ENCODE measurements at regions not wholly inside any gene's neighbourhood (a gene's known extent, or its start where the extent isn't known, plus 50 kb on each side); places are given as distances from the start of the nearest gene placed in this dataset.

GRCh38 chr5:144742361-144742760, 571.7 kb downstream of the KCTD16 start:
- ATAC-seq (replicated peaks), result no peak
- Mint-ChIP-seq H3K27ac (no peak overlapping the region), H3K27me3 (peaks cover 0 to 9% of the 10 kb centered on the region in 2 donors), H3K36me3 (peaks cover 0 to 3% of the 10 kb centered on the region in 2 donors), H3K9me3 (peaks cover 8 to 12% of the 10 kb centered on the region in 2 donors), H3K4me3 (no peak overlapping the region), H3K4me1 (no peaks in the 10 kb centered on the region)
- no peak for DNase-seq

GRCh38 chr5:144731786-144732185, 561.1 kb downstream of the KCTD16 start:
- Mint-ChIP-seq H3K27me3 (peaks cover 20 to 44% of the 10 kb centered on the region in 2 donors), H3K4me3 (no peak overlapping the region), H3K9me3 (peaks cover 30 to 42% of the 10 kb centered on the region in 2 donors), H3K36me3 (peaks cover 3 to 10% of the 10 kb centered on the region in 2 donors), H3K4me1 (no peaks in the 10 kb centered on the region), H3K27ac (no peak overlapping the region)
- ATAC-seq (replicated peaks), result no peak
- no peak for DNase-seq

DNA sequence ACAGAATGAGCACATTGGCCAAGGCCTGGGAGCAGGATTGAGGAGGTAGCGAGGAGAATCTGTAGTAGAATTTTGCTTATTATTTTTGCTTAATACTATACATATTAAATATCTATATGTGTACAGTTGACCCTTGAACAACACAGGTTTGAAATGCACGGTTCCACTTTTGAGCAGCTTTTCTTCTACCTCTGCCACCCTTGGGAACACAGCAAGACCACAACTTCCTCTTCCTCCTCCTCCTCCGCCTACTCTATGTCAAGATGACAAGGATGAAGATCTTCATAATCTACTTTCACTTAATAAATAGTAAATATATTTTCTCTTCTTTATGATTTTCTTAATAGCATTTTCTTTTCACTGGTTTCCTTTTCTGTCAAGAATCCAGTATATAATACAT, 541.4 kb downstream of the KCTD16 start:
- peaks cover 22 to 42% of the 10 kb centered on the region in 2 donors for H3K4me1 Mint-ChIP-seq
- DNase-seq (peak; percentile 55), ATAC-seq (replicated peaks) (peak; percentile 74 to 76)
- H3K27me3 Mint-ChIP-seq, result no peaks in the 10 kb centered on the region
- peaks cover 3% of the 10 kb centered on the region in 2 donors for H3K9me3 Mint-ChIP-seq
- H3K36me3 Mint-ChIP-seq, result peaks cover 4 to 7% of the 10 kb centered on the region in 2 donors
- H3K4me3 Mint-ChIP-seq, result peak overlapping the region; percentile 12 to 34
- H3K27ac Mint-ChIP-seq, result no peak overlapping the region

DNA sequence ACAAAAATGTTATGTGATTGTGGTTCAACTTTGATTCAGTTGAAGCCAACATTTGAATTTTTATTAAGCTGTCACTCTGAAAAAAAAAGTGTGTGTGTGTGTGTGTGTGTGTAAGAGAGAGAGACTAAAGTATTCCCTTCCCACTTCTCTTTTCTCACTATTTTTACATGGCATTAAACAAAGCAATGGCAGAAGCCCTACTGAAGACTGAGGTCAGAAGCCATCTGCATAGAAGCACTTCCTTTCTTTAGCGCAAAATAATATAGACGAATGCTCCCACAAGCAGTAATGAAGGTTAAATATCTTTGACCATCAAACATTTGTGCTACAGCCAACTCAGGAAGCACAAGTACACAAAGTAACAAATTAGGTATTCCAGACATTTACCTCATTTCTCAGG, 540.5 kb downstream of the KCTD16 start:
- peaks cover 22 to 42% of the 10 kb centered on the region in 2 donors for H3K4me1 Mint-ChIP-seq
- peaks cover 4 to 7% of the 10 kb centered on the region in 2 donors for H3K36me3 Mint-ChIP-seq
- peak overlapping the region; percentile 81 for H3K27ac Mint-ChIP-seq
- peak overlapping the region; percentile 56 to 71 for H3K4me3 Mint-ChIP-seq
- peaks cover 3% of the 10 kb centered on the region in 2 donors for H3K9me3 Mint-ChIP-seq
- ATAC-seq (replicated peaks) (peak; percentile 57 to 59), DNase-seq (no peak)
- H3K27me3 Mint-ChIP-seq, result no peaks in the 10 kb centered on the region

GRCh38 chr5:144710637-144711036, 540.0 kb downstream of the KCTD16 start:
- Mint-ChIP-seq H3K27me3 (no peaks in the 10 kb centered on the region), H3K4me3 (peak overlapping the region; percentile 56 to 71), H3K36me3 (peaks cover 4 to 7% of the 10 kb centered on the region in 2 donors), H3K27ac (peak overlapping the region; percentile 81), H3K9me3 (peaks cover 3% of the 10 kb centered on the region in 2 donors), H3K4me1 (peaks cover 22 to 42% of the 10 kb centered on the region in 2 donors)
- DNase-seq (peak; percentile 23), ATAC-seq (replicated peaks) (peak; percentile 92 to 94)

- DNase-seq (no peak), ATAC-seq (replicated peaks) (no peak)
- peaks cover 0 to under 1% of the 10 kb centered on the region in 2 donors for H3K4me1 Mint-ChIP-seq
- H3K9me3 Mint-ChIP-seq, result no peaks in the 10 kb centered on the region
- peaks cover 16 to 33% of the 10 kb centered on the region in 2 donors for H3K27me3 Mint-ChIP-seq
- H3K27ac Mint-ChIP-seq, result no peak overlapping the region
- no peak overlapping the region for H3K4me3 Mint-ChIP-seq
- H3K36me3 Mint-ChIP-seq, result peaks cover 0 to 3% of the 10 kb centered on the region in 2 donors
Measured at GRCh38 chr5:144703776-144704175, 533.1 kb downstream of the KCTD16 start.

DNA sequence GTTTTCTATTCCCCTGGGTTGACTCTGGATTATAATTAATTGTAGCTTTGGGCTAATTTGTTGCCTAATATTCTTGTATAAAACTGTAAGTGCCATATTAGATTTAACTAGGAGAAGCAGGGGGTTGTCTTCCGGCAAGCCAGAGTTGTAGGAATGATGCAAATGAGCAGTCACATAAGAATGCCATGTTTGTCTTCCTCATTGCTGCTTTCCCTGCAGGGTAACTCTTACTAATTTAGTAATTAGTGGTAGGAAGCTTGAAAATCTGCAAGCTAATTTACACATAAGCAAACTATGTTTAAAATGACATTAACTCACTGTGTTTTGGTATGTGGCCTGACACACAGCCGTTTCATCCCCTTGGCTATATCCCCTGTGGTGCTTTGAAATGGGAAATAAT, 527.8 kb downstream of the KCTD16 start:
- Mint-ChIP-seq H3K4me1 (no peaks in the 10 kb centered on the region), H3K27ac (no peak overlapping the region), H3K36me3 (peaks cover 0 to 2% of the 10 kb centered on the region in 2 donors), H3K4me3 (no peak overlapping the region), H3K27me3 (peaks cover 16 to 33% of the 10 kb centered on the region in 2 donors), H3K9me3 (no peaks in the 10 kb centered on the region)
- DNase-seq, result no peak
- no peak for ATAC-seq (replicated peaks)

GRCh38 chr5:144697847-144698262, 527.2 kb downstream of the KCTD16 start:
- H3K36me3 Mint-ChIP-seq, result peaks cover 0 to 2% of the 10 kb centered on the region in 2 donors
- H3K27ac Mint-ChIP-seq, result no peak overlapping the region
- H3K27me3 Mint-ChIP-seq, result peaks cover 16 to 36% of the 10 kb centered on the region in 2 donors
- H3K4me3 Mint-ChIP-seq, result no peak overlapping the region
- ATAC-seq (replicated peaks) (no peak), DNase-seq (no peak)
- H3K4me1 Mint-ChIP-seq, result no peaks in the 10 kb centered on the region
- H3K9me3 Mint-ChIP-seq, result no peaks in the 10 kb centered on the region

GRCh38 chr5:144691936-144692335, 521.3 kb downstream of the KCTD16 start:
- DNase-seq (no peak), ATAC-seq (replicated peaks) (no peak)
- Mint-ChIP-seq H3K36me3 (no peaks in the 10 kb centered on the region), H3K4me1 (no peaks in the 10 kb centered on the region), H3K27me3 (peaks cover 7 to 14% of the 10 kb centered on the region in 2 donors), H3K4me3 (no peak overlapping the region), H3K9me3 (peaks cover 0 to 2% of the 10 kb centered on the region in 2 donors), H3K27ac (no peak overlapping the region)

GRCh38 chr5:144684899-144685298, 514.2 kb downstream of the KCTD16 start:
- Mint-ChIP-seq H3K4me1 (peaks cover 0 to 5% of the 10 kb centered on the region in 2 donors), H3K4me3 (no peak overlapping the region), H3K36me3 (no peaks in the 10 kb centered on the region), H3K27me3 (peaks cover 0 to 5% of the 10 kb centered on the region in 2 donors), H3K9me3 (peaks cover 2 to 8% of the 10 kb centered on the region in 2 donors), H3K27ac (no peak overlapping the region)
- ATAC-seq (replicated peaks) (peak; percentile 63 to 73), DNase-seq (no peak)

- DNase-seq (no peak), ATAC-seq (replicated peaks) (no peak)
- Mint-ChIP-seq H3K36me3 (no peaks in the 10 kb centered on the region), H3K9me3 (peaks cover 4 to 7% of the 10 kb centered on the region in 2 donors), H3K27ac (no peak overlapping the region), H3K27me3 (peaks cover 0 to 4% of the 10 kb centered on the region in 2 donors), H3K4me1 (peaks cover 0 to 5% of the 10 kb centered on the region in 2 donors), H3K4me3 (no peak overlapping the region)
Measured at GRCh38 chr5:144680711-144681110, 510.0 kb downstream of the KCTD16 start.

GRCh38 chr5:144671066-144671465, 500.4 kb downstream of the KCTD16 start:
- Mint-ChIP-seq H3K4me1 (no peaks in the 10 kb centered on the region), H3K27ac (no peak overlapping the region), H3K9me3 (no peaks in the 10 kb centered on the region), H3K27me3 (peaks cover 0 to 5% of the 10 kb centered on the region in 2 donors), H3K4me3 (no peak overlapping the region), H3K36me3 (no peaks in the 10 kb centered on the region)
- no peak for ATAC-seq (replicated peaks)
- no peak for DNase-seq

GRCh38 chr5:144659634-144660227, 489.1 kb downstream of the KCTD16 start:
- H3K27ac Mint-ChIP-seq, result no peak overlapping the region
- DNase-seq (no peak), ATAC-seq (replicated peaks) (no peak)
- H3K9me3 Mint-ChIP-seq, result no peaks in the 10 kb centered on the region
- peaks cover 0 to 6% of the 10 kb centered on the region in 2 donors for H3K27me3 Mint-ChIP-seq
- H3K4me1 Mint-ChIP-seq, result no peaks in the 10 kb centered on the region
- no peak overlapping the region for H3K4me3 Mint-ChIP-seq
- H3K36me3 Mint-ChIP-seq, result no peaks in the 10 kb centered on the region

DNA sequence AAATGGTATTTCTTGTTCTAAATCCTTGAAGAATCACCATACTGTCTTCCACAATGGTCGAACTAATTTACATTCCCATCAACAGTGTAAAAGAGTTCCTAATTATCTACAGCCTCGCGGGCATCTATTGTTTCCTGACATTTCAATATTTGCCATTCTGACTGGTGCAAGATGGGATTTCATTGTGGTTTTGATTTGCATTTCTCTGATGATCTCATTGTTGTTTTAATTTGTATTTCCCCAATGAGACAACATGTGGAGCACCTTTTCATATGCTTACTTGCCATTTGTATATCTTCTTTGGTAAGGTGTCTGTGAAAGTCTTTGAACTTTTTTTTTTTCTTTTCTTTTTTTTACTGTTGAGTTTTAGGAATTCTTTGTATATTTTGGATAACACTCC, 473.6 kb downstream of the KCTD16 start:
- Mint-ChIP-seq H3K27ac (no peak overlapping the region), H3K4me3 (no peak overlapping the region), H3K4me1 (no peaks in the 10 kb centered on the region), H3K9me3 (peaks cover 3 to 4% of the 10 kb centered on the region in 2 donors), H3K27me3 (peaks cover 3 to 7% of the 10 kb centered on the region in 2 donors), H3K36me3 (no peaks in the 10 kb centered on the region)
- ATAC-seq (replicated peaks) (no peak), DNase-seq (no peak)

- peaks cover 7 to 10% of the 10 kb centered on the region in 2 donors for H3K9me3 Mint-ChIP-seq
- H3K4me3 Mint-ChIP-seq, result no peak overlapping the region
- no peak for DNase-seq
- no peaks in the 10 kb centered on the region for H3K36me3 Mint-ChIP-seq
- H3K27me3 Mint-ChIP-seq, result peaks cover 0 to under 1% of the 10 kb centered on the region in 2 donors
- no peak overlapping the region for H3K27ac Mint-ChIP-seq
- H3K4me1 Mint-ChIP-seq, result no peaks in the 10 kb centered on the region
- no peak for ATAC-seq (replicated peaks)
Measured at GRCh38 chr5:144638787-144639186, 468.1 kb downstream of the KCTD16 start.
